ENCODE measurements at regions not wholly inside any gene's neighbourhood (a gene's known extent, or its start where the extent isn't known, plus 50 kb on each side); places are given as distances from the start of the nearest gene placed in this dataset.

DNA sequence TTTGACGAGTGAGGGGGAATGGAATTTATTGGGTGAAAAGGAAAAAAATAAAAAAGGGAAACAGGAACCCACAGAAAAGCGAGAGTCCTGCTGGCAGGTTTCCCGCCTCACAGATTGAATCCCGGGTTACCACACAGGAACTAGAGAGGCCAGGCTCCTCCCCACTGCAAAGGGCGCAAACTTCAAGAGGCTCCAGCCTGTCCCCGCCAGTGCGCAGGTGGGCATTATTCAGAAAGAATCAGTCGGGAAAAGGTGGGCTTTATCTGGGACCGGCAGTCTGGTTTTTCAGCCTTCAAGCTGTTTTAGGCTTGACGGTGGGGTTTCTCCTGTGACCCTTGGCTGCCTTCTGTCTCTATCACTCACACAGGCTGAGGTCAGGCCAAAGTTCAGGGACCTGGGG is 1496.8 kb downstream of the RPA4 start:
- no peak for DNase-seq

DNA sequence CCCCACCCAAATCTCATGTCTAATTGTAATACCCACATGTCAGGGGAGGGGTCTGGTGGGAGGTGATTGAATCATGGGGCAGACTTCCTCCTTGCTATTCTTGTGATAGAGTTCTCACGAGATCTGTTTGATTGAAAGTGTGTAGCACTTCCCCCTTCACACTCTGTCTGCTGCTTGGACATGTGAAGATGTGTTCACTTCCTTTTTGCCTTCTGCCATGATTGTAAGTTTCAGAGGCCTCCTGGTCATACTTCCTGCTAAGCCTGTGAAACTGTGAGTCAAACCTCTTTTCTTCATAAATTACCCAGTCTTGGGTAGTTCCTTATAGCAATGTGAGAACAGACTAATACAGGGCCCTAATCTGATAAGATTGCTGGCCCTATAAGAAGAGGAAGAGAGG is 1514.8 kb downstream of the RPA4 start:
- no peak for DNase-seq

DNA sequence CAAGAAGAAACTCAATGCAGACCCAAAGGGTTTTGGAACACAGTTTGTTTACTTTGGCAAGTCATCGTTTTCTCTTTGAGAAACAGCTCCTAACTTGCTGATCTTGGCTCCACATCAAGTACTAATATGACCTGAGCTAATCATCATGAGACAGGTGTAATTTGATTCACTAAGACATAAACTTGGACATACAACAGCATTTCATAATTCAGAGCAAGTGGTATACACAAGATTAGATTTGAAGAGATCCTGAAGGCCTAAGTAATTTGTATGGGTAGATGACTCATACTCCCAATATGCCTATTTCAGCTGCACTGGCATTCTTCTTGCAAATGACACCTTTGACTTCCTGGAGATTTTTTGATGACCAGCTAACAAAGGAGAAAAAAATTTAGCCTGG is 1521.7 kb downstream of the RPA4 start:
- DNase-seq, result no peak

DNA sequence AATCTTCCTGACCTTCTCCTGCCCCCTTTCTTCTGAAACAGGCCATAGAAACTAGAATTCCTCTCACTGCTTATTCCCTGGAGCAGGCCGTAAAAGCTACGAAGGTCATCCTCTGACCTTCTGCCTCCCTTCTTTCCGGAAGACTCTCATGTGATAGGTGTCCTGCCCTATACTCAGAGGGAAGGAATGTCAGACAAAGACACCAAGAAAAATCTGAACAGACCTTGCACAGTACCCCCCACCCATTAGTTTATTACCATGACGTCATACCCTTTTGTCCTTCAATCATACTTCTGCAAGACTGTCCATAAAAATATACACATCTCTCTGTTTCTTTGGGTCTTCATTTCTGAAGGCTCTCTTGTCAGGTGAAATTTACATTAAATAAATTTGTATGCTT is 1523.9 kb downstream of the RPA4 start:
- no peak for DNase-seq

DNA sequence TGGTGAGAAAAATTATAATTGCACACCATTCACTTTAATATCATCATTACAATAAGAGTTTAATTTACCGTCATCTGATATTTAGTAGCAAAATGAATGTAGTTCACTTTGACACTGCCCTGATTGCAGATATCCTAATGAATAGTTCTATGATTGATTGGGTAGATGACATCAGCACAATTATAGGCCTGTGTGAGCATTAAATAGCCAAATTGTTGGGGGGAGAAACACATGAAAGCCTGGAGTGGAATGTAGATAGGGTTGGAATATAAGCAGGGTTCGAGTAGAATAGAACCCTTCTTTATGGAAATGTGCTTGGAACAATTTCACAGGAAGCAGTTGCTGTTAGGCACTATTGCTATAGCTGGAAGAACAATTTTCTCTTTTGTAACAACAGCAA is 1526.2 kb downstream of the RPA4 start:
- DNase-seq, result no peak

DNA sequence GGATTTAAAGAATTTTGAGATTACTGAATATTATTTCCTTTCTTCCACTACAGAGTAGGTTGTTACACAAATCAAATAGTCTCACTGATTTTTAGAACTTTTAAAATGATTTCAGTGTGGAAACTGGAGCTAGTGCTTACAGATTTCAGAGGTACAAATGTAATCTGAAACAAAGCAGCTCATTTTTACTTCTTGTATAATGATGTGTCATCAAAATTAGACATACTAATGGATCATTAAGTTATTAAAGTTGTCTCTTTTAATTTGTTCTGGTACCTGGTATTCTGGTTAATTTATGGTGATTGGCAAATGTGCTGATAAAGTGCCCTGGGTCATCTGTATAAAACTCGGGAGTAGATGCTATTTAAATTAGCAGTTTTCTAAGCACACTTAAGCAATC is 1528.3 kb downstream of the RPA4 start:
- DNase-seq, result no peak

DNA sequence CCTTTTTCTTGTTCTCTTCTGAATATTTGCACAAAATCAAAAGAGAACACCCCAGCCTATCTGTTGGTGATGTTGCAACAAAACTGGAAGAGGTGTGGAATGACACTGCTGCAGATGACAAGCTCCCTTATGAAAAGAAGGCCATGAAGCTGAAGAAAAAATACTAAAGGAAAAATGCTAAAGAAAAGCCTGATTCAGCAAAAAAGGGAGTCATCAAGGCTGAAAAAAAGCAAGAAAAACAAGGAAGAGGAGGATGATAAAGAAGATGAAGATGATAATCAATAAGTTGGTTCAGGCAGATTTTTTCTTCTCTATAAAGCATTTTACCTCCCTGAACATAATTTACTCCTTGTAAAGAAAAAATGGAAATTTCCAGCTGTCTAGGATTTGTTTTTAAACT is 1538.8 kb downstream of the RPA4 start:
- DNase-seq, result no peak

DNA sequence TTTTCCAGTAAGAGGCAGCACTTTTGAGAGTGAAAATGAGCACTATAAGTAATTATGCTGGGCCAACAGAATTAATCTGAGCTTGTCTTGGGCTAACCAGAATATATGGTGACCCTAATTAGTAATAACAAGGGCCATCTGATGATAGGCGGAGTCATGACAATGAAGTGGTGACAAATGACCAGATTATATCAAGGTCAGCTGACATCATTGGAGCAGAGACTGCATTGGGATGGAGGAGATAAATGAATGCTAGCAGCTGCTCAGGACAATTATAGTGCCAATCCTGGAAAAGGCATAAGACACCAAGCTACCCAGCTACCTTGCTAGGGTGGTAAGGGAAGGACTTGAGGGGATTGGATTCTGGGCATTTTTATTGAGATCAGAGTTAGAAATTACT is 1548.7 kb downstream of the RPA4 start:
- DNase-seq, result no peak

DNA sequence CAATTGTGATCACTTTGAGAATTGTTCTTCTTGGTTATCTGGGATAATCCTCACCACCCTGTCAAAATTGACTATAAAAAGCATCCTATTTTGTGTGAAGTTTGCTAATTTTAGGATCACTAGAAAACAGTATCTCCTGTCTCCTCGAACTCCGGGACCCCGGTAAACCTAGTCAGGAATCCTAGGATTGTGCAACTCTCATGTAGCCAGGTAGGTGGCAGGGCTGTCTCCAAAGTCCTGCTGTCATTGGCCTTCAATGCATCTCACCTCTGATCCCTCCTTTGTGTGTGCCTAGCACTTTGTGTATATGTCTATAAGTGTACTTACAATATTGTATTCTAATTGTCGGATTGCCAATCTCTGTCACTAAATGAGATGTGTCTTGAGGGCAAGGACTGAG is 1564.8 kb downstream of the RPA4 start:
- DNase-seq, result no peak

DNA sequence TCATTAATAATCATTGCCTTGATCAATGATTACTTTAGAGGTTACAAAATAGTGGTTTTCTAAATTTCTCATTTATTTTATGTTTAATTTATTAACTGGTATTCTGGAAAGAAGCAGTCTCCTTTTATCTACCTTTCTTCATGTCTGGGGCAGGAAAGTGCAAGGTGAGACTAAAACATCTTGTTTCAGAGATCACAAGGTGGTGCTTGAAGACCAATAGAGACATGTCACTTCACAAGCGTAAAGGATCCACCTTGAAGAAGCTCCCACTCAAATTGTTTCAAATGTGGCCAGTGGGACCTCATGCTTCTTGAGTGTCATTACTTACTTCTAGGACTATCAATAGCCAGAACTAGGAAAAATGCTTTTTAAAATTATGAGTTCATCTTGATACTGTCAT is 1568.7 kb downstream of the RPA4 start:
- DNase-seq, result no peak

DNA sequence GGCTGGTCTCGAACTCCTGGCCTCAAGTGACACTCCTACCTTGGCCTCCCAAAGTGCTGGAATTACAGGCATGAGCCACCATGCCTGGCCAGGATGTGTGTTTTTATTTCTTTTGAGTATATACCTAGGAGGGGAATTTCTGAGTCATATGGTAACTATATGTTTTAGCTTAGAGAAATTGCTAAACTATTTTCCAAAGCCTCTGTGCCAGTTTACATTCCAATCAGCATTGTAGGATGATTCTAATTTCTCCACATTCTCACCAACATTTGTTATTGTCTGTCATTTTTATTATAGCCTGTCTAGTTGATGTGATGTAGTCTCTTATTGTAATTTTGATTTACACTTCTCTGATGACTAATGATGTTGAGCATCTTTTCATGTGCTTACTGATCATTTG is 1576.0 kb downstream of the RPA4 start:
- DNase-seq, result no peak

DNA sequence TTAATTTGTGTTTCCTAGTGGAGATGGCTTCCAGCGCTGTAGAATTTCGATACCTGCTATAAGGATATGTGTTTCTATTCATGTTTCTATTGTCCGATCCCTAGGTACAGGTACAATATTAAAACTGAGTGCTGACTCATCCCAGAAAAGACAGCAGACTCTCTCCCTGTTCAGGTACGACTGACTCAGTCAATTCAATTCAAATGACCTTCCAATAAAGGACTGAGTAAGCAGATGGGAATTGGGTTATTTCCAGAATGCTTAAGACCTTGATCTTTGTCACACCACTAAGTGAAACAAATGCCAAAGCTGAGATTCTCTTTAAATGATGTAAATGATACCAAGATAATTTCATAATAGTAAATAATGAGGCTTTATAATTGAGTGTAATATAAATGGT is 1596.9 kb downstream of the RPA4 start:
- DNase-seq, result no peak

DNA sequence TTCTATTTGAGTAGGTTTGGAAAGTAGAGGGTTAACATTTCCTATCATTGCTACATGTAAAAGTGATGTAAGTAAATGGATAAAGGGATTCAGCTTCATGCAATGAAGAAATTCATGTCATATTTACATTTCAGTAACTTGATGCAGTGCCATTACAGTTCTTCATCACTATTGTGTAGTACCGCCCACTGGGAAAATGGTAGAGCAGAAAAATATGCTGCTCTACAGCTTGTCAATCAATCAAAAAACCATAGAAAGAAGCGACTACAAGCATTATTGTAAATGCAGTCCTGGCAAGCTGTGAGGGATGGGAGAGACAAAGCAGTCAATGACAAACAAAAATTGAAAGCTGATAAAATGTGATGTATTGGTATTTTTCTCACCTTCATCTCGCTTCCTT is 1597.9 kb downstream of the RPA4 start:
- DNase-seq, result no peak

DNA sequence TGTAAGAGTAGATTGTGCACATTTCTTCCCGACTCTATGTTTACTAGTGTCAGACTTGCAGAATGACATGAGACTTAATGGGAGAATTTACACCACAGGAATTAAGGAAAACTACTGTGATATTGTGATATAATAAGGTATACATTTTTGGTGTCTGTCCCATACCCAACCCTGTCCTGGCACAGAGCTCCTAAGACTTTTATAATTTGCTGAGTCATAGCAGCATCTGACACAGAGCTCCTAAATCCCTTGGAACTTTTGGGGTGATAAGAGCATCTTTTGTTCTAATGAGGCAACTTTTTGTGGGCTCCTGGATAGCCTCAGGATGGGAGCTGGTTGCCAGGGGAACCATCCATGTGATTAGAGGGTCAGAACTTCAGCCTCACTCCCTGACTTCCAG is 1607.0 kb downstream of the RPA4 start:
- no peak for DNase-seq

DNA sequence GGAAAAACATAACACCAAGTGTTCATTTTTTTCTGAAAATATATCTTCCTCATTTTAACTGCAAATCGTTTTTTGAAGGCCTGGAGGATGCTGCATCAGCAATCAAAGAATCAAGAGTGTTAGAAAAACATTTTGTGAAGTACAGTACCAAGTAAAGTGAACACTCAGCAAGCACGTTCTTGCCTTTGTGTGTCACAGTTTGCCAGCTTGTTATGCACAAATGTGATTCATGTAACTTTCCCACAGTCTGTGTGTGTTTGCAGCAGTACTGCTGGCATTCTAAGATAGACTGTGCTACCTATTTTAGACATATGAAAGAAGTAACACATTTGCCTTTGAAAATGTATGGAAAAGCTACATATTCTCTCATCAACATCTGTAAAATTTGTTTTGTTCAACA is 1617.7 kb downstream of the RPA4 start:
- no peak for DNase-seq

DNA sequence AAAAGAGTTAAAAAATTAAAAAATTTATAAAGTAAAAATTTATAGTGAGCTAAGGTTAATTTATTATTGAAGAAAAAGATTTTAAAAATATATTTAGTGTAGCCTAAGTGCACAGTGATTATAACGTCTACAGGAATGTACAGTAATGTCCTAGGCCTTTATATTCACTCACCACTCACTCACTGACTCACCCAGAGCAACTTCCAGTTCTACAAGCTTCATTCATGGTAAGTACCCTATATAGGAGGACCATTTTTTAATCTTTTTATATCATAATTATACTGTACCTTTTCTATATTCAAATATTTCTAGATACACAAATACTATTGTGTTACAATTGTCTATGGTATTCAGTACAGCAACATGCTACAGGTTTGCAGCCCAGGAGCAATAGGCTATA is 1623.2 kb downstream of the RPA4 start:
- no peak for DNase-seq

DNA sequence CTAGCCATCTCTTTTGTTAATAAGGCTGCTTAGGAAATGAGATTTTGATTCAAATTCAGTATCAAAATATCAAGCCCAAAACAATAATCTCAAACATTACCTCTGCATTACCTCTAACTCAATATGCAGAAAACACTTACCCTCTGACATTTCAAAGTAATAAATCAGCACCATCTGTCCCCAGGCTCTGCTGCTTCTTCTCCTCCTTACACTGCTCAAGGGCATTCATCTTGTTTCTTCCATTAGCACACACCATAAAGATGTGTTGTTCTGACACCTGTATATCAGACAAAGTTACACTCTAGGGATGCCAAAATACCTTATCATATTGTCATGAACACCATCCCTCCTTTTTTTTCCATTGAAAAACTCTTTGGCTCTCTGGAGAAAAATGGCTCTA is 1630.3 kb downstream of the RPA4 start:
- DNase-seq, result no peak

DNA sequence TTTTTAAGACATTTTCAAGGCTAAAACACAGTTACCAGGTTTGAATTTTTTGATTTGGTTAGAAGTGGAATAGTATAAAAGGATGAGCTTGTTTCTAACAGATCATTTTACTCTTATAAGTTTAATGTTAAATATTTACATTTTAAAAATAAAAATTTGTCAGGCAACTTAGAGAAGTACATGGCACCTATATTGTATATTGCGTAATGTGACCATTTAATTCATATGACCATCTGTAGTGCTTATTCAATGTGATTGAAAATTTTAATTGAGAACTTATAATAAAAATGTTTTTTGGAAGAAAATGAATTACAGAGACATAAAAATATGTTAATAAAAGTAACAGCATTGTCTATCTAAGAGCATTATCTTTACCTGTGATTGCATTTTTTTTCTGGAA is 1632.4 kb downstream of the RPA4 start:
- no peak for DNase-seq

DNA sequence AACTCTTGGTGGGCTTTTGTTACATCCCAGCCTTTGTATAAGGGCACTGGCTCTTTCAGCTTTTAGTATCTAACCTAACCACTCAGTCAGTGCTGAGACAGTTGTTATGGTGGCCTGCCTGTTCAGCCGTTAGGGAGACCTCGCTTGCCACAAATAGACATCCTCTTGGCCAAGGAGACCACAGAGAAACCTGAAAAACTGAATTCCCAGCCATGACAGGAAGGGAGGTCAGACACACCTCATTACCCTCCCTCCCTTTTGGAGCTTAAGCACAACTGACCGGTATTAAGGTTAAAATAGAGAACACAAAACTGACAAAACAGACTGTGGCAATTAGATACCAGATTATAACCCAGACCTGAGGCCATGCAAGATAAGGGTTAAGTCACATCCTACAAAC is 1639.3 kb downstream of the RPA4 start:
- DNase-seq, result no peak

DNA sequence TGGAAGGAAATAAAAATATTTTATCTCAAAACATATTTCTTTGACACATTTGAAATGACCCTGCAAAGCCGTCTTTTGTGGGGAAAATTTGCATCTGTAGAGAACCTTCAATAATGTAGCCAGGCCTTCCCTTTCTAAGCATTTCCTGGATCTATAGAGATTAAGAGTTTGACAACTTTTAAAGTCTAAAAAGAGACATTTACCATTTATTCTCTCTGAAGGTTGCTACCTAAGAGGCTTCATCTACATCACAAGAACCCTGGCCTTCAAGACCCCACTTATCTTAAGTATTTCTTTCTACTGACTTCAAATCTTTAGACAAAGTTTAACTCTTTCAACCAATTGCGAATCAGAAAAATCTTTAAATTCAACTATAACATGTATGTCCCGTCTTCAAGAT is 1639.8 kb downstream of the RPA4 start:
- no peak for DNase-seq

DNA sequence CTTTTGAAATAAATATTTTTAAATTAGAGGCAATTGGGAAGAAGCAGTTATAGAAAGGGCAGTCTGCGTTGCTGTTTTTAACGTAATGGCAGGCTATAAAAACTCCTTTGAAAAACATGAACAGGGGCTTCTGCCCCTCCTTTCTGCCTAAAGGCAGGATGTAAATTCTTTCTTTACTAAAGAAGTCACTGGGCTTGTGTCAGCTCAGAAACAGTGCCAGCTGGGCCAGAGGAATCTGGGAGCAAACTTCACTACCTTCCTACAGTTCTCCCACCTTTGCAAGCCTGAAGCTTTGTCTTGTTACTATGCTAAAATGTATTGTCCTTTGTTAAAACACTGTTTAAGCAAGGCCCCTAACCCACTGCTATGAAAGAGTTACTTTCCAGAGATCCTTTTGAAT is 1664.8 kb downstream of the RPA4 start:
- DNase-seq, result no peak

DNA sequence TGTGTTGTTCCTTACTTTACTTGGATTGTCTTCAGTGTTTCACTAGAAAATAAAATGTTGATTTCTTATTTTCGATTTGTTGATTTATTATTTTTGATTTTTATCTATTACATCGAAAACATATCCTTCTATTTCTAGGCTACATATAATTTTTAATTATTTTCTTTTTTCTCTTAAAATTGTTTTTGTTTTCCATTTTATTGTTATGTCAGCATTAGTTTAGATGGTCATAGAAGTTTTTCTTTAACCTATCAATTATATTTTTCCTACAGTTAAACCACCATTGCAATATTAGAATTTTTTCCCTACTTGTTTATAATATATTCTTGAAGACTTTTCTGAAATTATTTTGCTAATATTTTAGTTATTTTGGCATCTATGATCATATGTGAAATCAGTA is 1685.1 kb downstream of the RPA4 start:
- DNase-seq, result no peak

DNA sequence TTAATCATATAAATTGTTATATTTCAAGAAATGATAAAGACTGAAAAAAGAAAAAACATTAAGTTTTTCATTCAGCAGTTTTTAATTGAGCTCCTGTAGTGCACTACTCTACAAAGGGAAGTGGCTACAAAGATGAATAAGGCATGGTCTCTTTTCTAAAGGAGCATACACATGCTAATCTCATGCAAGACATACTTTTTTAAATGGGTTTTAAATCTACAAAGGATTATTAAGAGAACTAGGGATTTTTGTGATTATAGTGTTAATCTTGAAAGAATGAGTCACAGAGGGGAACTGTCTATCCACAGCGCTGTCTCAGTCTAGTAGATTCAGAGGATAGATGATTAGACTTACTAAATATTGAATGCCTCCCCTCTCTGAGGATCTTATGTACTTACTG is 1722.2 kb downstream of the RPA4 start:
- DNase-seq, result no peak

DNA sequence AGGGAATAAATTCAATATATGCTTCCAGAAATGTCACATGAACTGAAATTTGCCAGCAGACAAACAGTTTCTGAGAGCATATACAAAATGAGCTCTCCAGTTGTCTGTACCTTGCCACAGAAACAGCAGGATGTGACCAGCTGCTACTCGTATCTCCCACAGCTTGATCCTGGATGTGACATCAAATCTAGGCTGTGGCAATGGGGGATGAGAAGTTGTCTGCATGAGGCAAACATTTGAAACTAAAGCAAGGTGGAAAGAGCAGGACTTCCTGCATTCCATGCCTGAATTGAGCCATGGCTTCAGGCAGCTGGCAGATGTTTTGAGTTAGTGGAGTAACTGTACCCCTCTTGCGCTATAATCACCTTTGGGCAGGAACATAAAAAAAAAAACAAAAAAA is 1724.0 kb downstream of the RPA4 start:
- DNase-seq, result no peak

DNA sequence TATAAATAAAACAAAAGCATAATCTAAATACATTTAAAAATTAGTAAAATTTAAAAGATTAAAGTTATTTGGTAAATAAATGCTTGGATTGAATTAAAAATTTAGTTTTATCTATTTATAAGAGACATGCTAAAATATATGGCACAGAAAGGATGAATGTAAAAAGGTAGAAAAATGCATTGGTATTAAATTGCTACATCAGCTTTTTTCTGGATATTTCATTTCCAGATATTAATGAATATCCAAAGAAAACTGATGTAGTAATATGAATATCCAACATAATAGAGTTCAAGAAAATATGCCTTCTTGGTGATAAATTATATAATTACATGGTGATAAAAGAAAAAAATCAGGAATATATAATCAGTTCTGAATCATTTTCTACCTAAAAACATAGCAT is 1743.9 kb downstream of the RPA4 start:
- DNase-seq, result no peak

DNA sequence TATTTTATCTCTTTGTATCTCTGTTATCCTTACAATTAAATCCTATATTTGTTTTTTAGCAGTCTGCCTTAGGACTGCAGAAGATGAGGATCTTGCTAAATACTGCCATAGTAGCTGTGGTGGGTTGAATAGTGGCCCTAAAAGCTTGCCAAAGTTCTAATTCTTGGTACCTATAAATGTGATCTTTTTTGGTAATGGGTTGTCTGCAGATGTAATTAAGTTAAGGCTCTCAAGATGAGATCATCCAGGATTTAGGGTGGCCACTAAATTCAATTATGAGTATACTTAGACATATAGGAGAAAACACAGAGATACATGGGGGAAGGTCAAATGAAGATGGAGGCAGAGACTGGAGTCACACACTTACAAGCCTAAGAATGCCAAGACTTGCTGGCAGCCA is 1753.7 kb downstream of the RPA4 start:
- DNase-seq, result no peak

DNA sequence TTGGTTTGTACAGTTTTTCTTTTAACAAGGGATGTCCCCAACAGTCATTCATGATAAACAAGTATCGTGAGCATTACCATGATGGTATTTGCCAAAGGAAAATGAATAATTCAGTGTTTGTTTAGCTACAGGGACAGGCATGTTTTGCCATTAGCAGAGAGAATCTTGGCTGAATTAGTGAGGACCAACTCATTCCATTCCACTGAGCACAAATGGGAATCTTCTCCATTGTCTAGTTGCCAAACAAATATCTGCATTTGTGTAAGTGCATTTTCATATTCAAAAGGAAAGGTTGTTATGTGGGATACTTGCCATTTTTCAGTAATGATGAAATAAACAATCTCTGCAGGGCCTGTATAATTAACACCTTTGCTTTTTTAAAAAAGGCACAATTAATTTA is 1762.6 kb downstream of the RPA4 start:
- no peak for DNase-seq
